ENCODE measurements at regions not wholly inside any gene's neighbourhood (a gene's known extent, or its start where the extent isn't known, plus 50 kb on each side); places are given as distances from the start of the nearest gene placed in this dataset.
"Not testable (repeated sequence)": the region's sequence is repeated elsewhere in the genome, so short reads cannot be mapped to it uniquely, and the experiment has no call there.

DNA sequence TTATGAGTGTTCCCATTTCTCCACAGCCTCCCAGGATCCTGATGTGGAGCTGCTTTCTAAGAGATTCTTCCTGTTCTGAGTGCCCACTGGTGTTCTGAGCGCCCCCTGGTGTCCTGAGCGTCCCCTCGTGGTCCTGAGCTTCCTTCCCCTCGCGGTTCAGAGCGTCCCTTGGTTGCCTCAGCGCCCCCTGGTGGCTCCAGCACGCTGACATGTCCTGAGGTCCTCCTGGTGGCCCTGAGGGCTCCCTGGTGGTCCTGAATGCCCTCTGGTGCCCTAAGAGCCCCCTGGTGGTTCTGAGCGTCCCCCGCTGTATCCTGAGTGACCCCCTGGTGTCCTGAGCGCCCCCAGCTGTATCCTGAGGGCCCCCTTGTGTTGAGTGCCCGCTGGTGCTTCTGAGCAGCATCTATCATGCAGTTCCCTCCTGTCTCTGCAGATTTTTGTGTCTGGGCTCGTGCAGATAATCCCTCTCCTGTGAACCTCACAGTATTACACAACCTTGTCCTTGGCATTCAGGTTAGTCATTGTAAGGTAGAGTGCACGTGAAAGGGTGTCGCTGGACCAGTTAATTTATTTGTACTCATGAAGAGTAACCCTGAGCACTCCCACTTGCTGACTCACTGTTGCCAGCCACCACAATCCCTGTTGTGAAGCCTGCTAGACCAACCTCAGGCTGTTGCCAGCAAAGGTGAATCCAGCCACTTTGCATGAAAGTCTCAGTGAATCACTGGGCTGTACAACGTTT lies 1214.9 kb downstream of the TMEM121 start:
- TF ChIP-seq, protein P1, sequence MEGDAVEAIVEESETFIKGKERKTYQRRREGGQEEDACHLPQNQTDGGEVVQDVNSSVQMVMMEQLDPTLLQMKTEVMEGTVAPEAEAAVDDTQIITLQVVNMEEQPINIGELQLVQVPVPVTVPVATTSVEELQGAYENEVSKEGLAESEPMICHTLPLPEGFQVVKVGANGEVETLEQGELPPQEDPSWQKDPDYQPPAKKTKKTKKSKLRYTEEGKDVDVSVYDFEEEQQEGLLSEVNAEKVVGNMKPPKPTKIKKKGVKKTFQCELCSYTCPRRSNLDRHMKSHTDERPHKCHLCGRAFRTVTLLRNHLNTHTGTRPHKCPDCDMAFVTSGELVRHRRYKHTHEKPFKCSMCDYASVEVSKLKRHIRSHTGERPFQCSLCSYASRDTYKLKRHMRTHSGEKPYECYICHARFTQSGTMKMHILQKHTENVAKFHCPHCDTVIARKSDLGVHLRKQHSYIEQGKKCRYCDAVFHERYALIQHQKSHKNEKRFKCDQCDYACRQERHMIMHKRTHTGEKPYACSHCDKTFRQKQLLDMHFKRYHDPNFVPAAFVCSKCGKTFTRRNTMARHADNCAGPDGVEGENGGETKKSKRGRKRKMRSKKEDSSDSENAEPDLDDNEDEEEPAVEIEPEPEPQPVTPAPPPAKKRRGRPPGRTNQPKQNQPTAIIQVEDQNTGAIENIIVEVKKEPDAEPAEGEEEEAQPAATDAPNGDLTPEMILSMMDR (IDR thresholded peaks at IDR 0.05) = peak in 1 of 5 experiments; percentile 26
- not testable (repeated sequence) for TF ChIP-seq POLR2A (IDR thresholded peaks at IDR 0.05)
